SK-N-MC (cell line): ENCODE measurements at regions not wholly inside any gene's neighbourhood (a gene's known extent, or its start where the extent isn't known, plus 50 kb on each side); places are given as distances from the start of the nearest gene placed in this dataset.

Experiments
- DNase-seq: peaks from one replicate; pipeline ENCODE4 v3.0.0-alpha.2; 2011; ENCODE audit warnings: low read depth, low spot score
- H3K27ac ChIP-seq: fragments of 200-600 bp; sonication (generic); 2 replicates; pipeline ENCODE4 v1.5.1; 2016; ENCODE audit warnings: mixed run types
- H3K36me3 ChIP-seq: fragments of 200-600 bp; sonication (generic); 2 replicates; pipeline ENCODE4 v1.6.1; 2017; ENCODE audit warnings: antibody characterized with exemption, low read length, mixed read lengths; ENCODE audit not compliant: insufficient read depth
- H3K4me3 ChIP-seq: fragments of 200-600 bp; sonication (generic); 2 replicates; pipeline ENCODE4 v1.5.1; 2016
- H3K9ac ChIP-seq: fragments of 200-600 bp; sonication (generic); 2 replicates; pipeline ENCODE4 v1.8.0; 2017; ENCODE audit warnings: mixed run types, mixed read lengths; ENCODE audit not compliant: insufficient read length
- H3K9me3 ChIP-seq: fragments of 200-600 bp; sonication (generic); 2 replicates; pipeline ENCODE4 v1.6.1; 2017; ENCODE audit warnings: low read depth, mild to moderate bottlenecking, antibody characterized with exemption, low read length, moderate library complexity, mixed read lengths
- EZH2 ChIP-seq: fragments of 200-600 bp; sonication (generic); IDR thresholded peaks from one replicate; pipeline ENCODE4 v1.6.1; 2017; ENCODE audit warnings: antibody characterized with exemption
- FOXP2 ChIP-seq: optimal IDR thresholded peaks from 2 replicates; pipeline ENCODE3; 2011; ENCODE audit warnings: mild to moderate bottlenecking, moderate library complexity; ENCODE audit not compliant: insufficient read depth; ENCODE audit errors: extremely low read length, control extremely low read depth
- POLR2AphosphoS5 ChIP-seq: IDR thresholded peaks from 2 replicates; pipeline ENCODE4 v1.6.1; 2012; ENCODE audit warnings: mild to moderate bottlenecking, low read depth, low read length, borderline replicate concordance

- Histone ChIP-seq H3K9me3 (no peaks in the 10 kb centered on the region), H3K4me3 (no peak overlapping the region), H3K36me3 (no peaks in the 10 kb centered on the region), H3K27ac (no peak overlapping the region), H3K9ac (no peak overlapping the region)
- DNase-seq, result no peak
- TF ChIP-seq POLR2AphosphoS5 (no peak), FOXP2 (no peak), EZH2 (no peak)
Measured at GRCh38 chr12:104827587-104827986, 130.5 kb downstream of the SLC41A2 start.

DNA sequence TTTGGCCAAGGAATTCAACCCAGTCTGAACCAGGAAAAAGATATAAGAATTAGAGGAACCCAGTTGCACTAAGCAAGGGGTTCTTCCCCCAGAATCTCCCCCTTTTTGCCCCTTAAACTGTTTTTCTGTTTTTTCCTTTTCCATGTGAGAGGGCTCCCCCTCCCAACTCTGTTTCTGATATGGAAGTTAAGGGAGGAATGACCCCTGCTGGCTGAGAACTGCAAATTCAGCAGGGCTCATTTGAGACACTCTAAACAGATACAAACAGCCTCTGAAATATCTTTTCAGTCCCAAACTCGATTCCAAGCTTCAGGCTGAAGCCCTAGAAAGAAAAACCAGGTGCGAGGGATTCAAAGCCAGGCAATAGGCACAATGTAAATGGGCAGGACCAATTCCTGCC is 132.7 kb downstream of the SLC41A2 start:
- no peak overlapping the region for H3K4me3 ChIP-seq
- H3K9me3 ChIP-seq, result no peaks in the 10 kb centered on the region
- no peak for DNase-seq
- no peak for TF ChIP-seq EZH2
- no peak for TF ChIP-seq POLR2AphosphoS5
- TF ChIP-seq FOXP2, result no peak
- H3K27ac ChIP-seq, result no peak overlapping the region
- no peak overlapping the region for H3K9ac ChIP-seq
- no peaks in the 10 kb centered on the region for H3K36me3 ChIP-seq

GRCh38 chr12:104823985-104824461 is 134.1 kb downstream of the SLC41A2 start:
- no peaks in the 10 kb centered on the region for H3K9me3 ChIP-seq
- H3K9ac ChIP-seq, result no peak overlapping the region
- H3K36me3 ChIP-seq, result no peaks in the 10 kb centered on the region
- H3K4me3 ChIP-seq, result no peak overlapping the region
- H3K27ac ChIP-seq, result no peak overlapping the region
- no peak for DNase-seq
- no peak for TF ChIP-seq FOXP2
- TF ChIP-seq EZH2, result no peak
- TF ChIP-seq POLR2AphosphoS5, result no peak

DNA sequence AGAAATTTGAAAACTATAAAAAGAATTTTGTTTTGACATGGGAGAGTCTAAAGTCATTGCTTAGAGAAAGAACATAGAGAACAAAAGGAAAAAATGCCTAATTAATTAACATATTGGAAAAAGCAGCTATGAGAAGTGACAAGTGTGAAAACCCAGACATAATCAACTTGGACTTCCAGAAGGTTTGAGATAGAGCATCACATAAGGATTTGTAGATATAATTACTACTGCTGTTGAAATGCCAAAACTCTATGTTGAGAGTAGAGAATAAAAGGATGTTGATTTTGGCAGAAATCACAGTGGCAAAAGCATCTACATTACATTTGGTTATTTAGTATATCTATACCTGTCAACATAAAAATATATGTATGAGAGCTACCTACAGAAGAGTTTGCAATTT is 135.1 kb downstream of the SLC41A2 start:
- DNase-seq, result no peak
- TF ChIP-seq POLR2AphosphoS5 (no peak), EZH2 (no peak), FOXP2 (no peak)
- H3K9ac ChIP-seq, result no peak overlapping the region
- H3K36me3 ChIP-seq, result no peaks in the 10 kb centered on the region
- H3K4me3 ChIP-seq, result no peak overlapping the region
- H3K9me3 ChIP-seq, result no peaks in the 10 kb centered on the region
- H3K27ac ChIP-seq, result no peak overlapping the region

GRCh38 chr12:104816845-104817503 is 141.1 kb downstream of the SLC41A2 start:
- no peak overlapping the region for H3K4me3 ChIP-seq
- TF ChIP-seq EZH2 (no peak), FOXP2 (no peak), POLR2AphosphoS5 (no peak)
- DNase-seq, result no peak

GRCh38 chr12:104815935-104816334 is 142.2 kb downstream of the SLC41A2 start:
- Histone ChIP-seq H3K9ac (no peak overlapping the region), H3K36me3 (no peaks in the 10 kb centered on the region), H3K4me3 (no peak overlapping the region), H3K9me3 (no peaks in the 10 kb centered on the region), H3K27ac (no peak overlapping the region)
- DNase-seq, result no peak
- TF ChIP-seq FOXP2 (no peak), EZH2 (no peak), POLR2AphosphoS5 (no peak)

More at GRCh38 chr12:104816845-104817503, 141.1 kb downstream of the SLC41A2 start:
- Histone ChIP-seq H3K9ac (no peak overlapping the region), H3K27ac (no peak overlapping the region), H3K36me3 (no peaks in the 10 kb centered on the region), H3K9me3 (no peaks in the 10 kb centered on the region)

GRCh38 chr12:104814944-104815343 is 143.1 kb downstream of the SLC41A2 start:
- H3K27ac ChIP-seq, result no peak overlapping the region
- no peak for DNase-seq
- H3K36me3 ChIP-seq, result no peaks in the 10 kb centered on the region
- H3K9ac ChIP-seq, result no peak overlapping the region
- no peak overlapping the region for H3K4me3 ChIP-seq
- no peak for TF ChIP-seq EZH2
- TF ChIP-seq FOXP2, result no peak
- no peak for TF ChIP-seq POLR2AphosphoS5
- no peaks in the 10 kb centered on the region for H3K9me3 ChIP-seq
